HEK293 (cell line): ENCODE measurements at regions not wholly inside any gene's neighbourhood (a gene's known extent, or its start where the extent isn't known, plus 50 kb on each side); places are given as distances from the start of the nearest gene placed in this dataset.

Experiments used
- CTCF ChIA-PET: fragments of 350-600 bp; formaldehyde crosslinking; extraction: SDS; loops from one replicate; lab custom pipeline; 2021; ENCODE audit warnings: antibody characterized with exemption; lab: Yijun Ruan, JAX
- POLR2A ChIA-PET: fragments of 300-600 bp; formaldehyde crosslinking; extraction: SDS; loops from one replicate; lab custom pipeline; 2020; ENCODE audit warnings: antibody characterized with exemption, inconsistent platforms; lab: Yijun Ruan, JAX
- H3K27ac ChIP-seq: fragments of 200-500 bp; sonication (Bioruptor generic); 2 replicates; pipeline ENCODE4 v1.5.1; 2014; ENCODE audit warnings: low read depth, low read length, control low read depth, inconsistent platforms; ENCODE audit errors: extremely low read depth
- H3K36me3 ChIP-seq, 2 experiments: fragments of 200-500 bp in 1 of 2; sonication (Bioruptor generic) in 1 of 2; 1 replicate in 1 of 2; 2 replicates in 1 of 2; pipeline ENCODE4 v1.5.1; 2014 to 2017; ENCODE audit warnings: inconsistent platforms in 2 of 2, low read length in 2 of 2; ENCODE audit not compliant: control insufficient read depth in 2 of 2, insufficient read depth in 1 of 2
- H3K4me1 ChIP-seq: fragments of 200-500 bp; sonication (Bioruptor generic); 2 replicates; pipeline ENCODE4 v1.5.1; 2014; ENCODE audit warnings: mild to moderate bottlenecking, low read length, inconsistent platforms; ENCODE audit not compliant: control insufficient read depth, insufficient read depth
- H3K4me3 ChIP-seq: 2 replicates; pipeline ENCODE4 v1.5.1; 2011; ENCODE audit warnings: low read depth, mild to moderate bottlenecking, control low read depth, low read length, moderate library complexity
- H3K9me3 ChIP-seq: fragments of 200-500 bp; sonication (Bioruptor generic); 2 replicates; pipeline ENCODE4 v1.5.1; 2014; ENCODE audit warnings: low read depth, low read length, inconsistent platforms; ENCODE audit not compliant: control insufficient read depth, insufficient read depth
- GLI2 ChIP-seq: fragments of 450-650 bp; formaldehyde crosslinking; IDR thresholded peaks from 2 replicates; pipeline ENCODE4; 2017; ENCODE audit warnings: missing biosample characterization, missing genetic modification characterization, low read depth, borderline replicate concordance
- KLF1 ChIP-seq: fragments of 450-650 bp; formaldehyde crosslinking; IDR thresholded peaks from 2 replicates; pipeline ENCODE4 v1.5.1; 2016; ENCODE audit warnings: missing biosample characterization, missing genetic modification characterization
- PRDM1 ChIP-seq: fragments of 450-650 bp; formaldehyde crosslinking; IDR thresholded peaks from 2 replicates; pipeline ENCODE4; 2016; ENCODE audit warnings: missing biosample characterization, missing genetic modification characterization
- RBAK ChIP-seq: fragments of 450-650 bp; formaldehyde crosslinking; IDR thresholded peaks from 2 replicates; pipeline ENCODE4 v1.5.1; 2016; ENCODE audit warnings: missing biosample characterization, missing genetic modification characterization
- REPIN1 ChIP-seq: fragments of 450-650 bp; formaldehyde crosslinking; IDR thresholded peaks from 2 replicates; pipeline ENCODE4 v1.5.1; 2017; ENCODE audit warnings: missing biosample characterization, missing genetic modification characterization, low read depth
- SALL2 ChIP-seq: fragments of 450-650 bp; formaldehyde crosslinking; IDR thresholded peaks from 2 replicates; pipeline ENCODE4 v1.5.0; 2017; ENCODE audit warnings: missing biosample characterization, mild to moderate bottlenecking, missing genetic modification characterization, borderline replicate concordance
- SETDB1 ChIP-seq: IDR thresholded peaks from one replicate; pipeline ENCODE4 v1.6.1; 2017; ENCODE audit warnings: mild to moderate bottlenecking, low read length, moderate library complexity, mixed read lengths; ENCODE audit not compliant: insufficient read length
- ZNF132 ChIP-seq: fragments of 450-650 bp; formaldehyde crosslinking; IDR thresholded peaks from 2 replicates; pipeline ENCODE4 v1.5.1; 2017; ENCODE audit warnings: missing biosample characterization, missing genetic modification characterization, borderline replicate concordance
- ZNF146 ChIP-seq: fragments of 450-650 bp; formaldehyde crosslinking; IDR thresholded peaks from 2 replicates; pipeline ENCODE4 v1.5.1; 2016; ENCODE audit warnings: missing biosample characterization, missing genetic modification characterization
- ZNF157 ChIP-seq: fragments of 450-650 bp; formaldehyde crosslinking; IDR thresholded peaks from 2 replicates; pipeline ENCODE4 v1.5.1; 2016; ENCODE audit warnings: missing biosample characterization, missing genetic modification characterization
- ZNF214 ChIP-seq: fragments of 450-650 bp; formaldehyde crosslinking; IDR thresholded peaks from 2 replicates; pipeline ENCODE4 v1.5.1; 2017; ENCODE audit warnings: missing biosample characterization, mild to moderate bottlenecking, missing genetic modification characterization, borderline replicate concordance
- ZNF302 ChIP-seq: fragments of 450-650 bp; formaldehyde crosslinking; IDR thresholded peaks from 2 replicates; pipeline ENCODE4 v1.5.1; 2016; ENCODE audit warnings: missing biosample characterization, missing genetic modification characterization, low read depth
- ZNF335 ChIP-seq: fragments of 450-650 bp; formaldehyde crosslinking; conservative IDR thresholded peaks from 2 replicates; pipeline ENCODE4 v1.5.1; 2016; ENCODE audit warnings: missing biosample characterization, missing genetic modification characterization
- ZNF501 ChIP-seq: fragments of 450-650 bp; formaldehyde crosslinking; IDR thresholded peaks from 2 replicates; pipeline ENCODE4 v1.5.1; 2016; ENCODE audit warnings: missing biosample characterization, missing genetic modification characterization
- ZNF544 ChIP-seq: fragments of 450-650 bp; formaldehyde crosslinking; IDR thresholded peaks from 2 replicates; pipeline ENCODE4 v1.5.0; 2017; ENCODE audit warnings: missing biosample characterization, missing genetic modification characterization
- ZNF843 ChIP-seq: fragments of 450-650 bp; formaldehyde crosslinking; IDR thresholded peaks from 2 replicates; pipeline ENCODE4 v1.5.1; 2016; ENCODE audit warnings: missing biosample characterization, missing genetic modification characterization
- TF ChIP-seq, protein P1 (sequence below): fragments of 450-650 bp; formaldehyde crosslinking; IDR thresholded peaks from 2 replicates; pipeline ENCODE4 v1.5.1; 2017; ENCODE audit warnings: missing biosample characterization, missing genetic modification characterization
- TF ChIP-seq, protein P2 (sequence below): fragments of 450-650 bp; formaldehyde crosslinking; IDR thresholded peaks from 2 replicates; pipeline ENCODE4 v1.5.1; 2016; ENCODE audit warnings: missing biosample characterization, missing genetic modification characterization
- TF ChIP-seq, protein P3 (sequence below): fragments of 450-650 bp; formaldehyde crosslinking; IDR thresholded peaks from 2 replicates; pipeline ENCODE4 v1.5.1; 2016; ENCODE audit warnings: missing biosample characterization, missing genetic modification characterization
- TF ChIP-seq, protein P4 (sequence below): fragments of 450-650 bp; formaldehyde crosslinking; IDR thresholded peaks from 2 replicates; pipeline ENCODE4 v1.5.1; 2016; ENCODE audit warnings: missing biosample characterization, missing genetic modification characterization

DNA sequence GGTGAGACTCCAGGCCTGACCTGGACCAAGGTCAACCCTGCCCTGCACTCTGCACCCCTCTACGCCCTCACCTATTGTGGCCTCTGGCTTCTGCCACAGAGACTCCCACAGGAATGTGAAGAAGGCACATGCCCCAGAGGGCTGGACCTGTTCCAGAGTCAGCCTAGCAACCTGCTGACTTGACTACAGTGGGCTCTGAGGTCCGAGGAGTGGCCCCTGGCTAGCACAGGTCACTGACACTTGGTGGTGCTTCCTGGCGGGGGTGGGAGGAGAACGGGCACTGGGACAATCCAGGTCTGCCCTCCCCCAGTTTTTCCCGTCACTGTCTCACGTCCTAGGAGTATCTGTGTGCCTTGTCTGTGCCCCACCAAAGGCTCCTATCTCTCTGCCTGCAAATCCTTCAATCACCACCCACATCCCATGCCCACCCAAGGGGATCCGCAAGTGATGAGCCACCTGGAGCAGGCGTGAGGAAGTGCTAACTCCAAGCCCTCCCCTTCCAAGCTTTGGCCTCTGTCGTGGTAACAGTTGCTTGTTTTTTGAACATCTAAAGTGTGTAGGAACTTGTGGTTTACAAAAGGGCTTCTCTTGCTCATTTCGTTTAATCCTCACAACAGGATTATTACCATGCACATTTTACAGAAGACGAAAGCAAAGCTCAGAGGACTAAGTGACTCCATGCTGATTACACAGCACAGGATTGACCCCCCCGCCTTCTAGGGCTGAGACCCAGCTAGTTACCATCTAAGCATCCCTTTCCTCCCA is 86.2 kb downstream of the MCFD2 start:
- TF ChIP-seq ZNF132 (tag by site-specific recombination) (no peak), ZNF843 (no peak), ZNF335 (tag by site-specific recombination) (no peak), ZNF544 (tag by site-specific recombination) (no peak), ZNF146 (no peak), SALL2 (no peak), ZNF214 (tag by site-specific recombination) (no peak), GLI2 (tag by site-specific recombination) (no peak), ZNF302 (tag by site-specific recombination) (no peak), ZNF501 (tag by site-specific recombination) (no peak), RBAK (tag by site-specific recombination) (no peak), KLF1 (tag by site-specific recombination) (no peak), REPIN1 (tag by site-specific recombination) (no peak), SETDB1 (no peak), PRDM1 (tag by site-specific recombination) (no peak), ZNF157 (tag by site-specific recombination) (no peak)
- TF ChIP-seq, protein P1, sequence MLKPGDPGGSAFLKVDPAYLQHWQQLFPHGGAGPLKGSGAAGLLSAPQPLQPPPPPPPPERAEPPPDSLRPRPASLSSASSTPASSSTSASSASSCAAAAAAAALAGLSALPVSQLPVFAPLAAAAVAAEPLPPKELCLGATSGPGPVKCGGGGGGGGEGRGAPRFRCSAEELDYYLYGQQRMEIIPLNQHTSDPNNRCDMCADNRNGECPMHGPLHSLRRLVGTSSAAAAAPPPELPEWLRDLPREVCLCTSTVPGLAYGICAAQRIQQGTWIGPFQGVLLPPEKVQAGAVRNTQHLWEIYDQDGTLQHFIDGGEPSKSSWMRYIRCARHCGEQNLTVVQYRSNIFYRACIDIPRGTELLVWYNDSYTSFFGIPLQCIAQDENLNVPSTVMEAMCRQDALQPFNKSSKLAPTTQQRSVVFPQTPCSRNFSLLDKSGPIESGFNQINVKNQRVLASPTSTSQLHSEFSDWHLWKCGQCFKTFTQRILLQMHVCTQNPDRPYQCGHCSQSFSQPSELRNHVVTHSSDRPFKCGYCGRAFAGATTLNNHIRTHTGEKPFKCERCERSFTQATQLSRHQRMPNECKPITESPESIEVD (tag by site-specific recombination): no peak
- TF ChIP-seq, protein P2, sequence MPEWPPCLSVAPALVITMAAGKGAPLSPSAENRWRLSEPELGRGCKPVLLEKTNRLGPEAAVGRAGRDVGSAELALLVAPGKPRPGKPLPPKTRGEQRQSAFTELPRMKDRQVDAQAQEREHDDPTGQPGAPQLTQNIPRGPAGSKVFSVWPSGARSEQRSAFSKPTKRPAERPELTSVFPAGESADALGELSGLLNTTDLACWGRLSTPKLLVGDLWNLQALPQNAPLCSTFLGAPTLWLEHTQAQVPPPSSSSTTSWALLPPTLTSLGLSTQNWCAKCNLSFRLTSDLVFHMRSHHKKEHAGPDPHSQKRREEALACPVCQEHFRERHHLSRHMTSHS (tag by site-specific recombination): no peak
- TF ChIP-seq, protein P3, sequence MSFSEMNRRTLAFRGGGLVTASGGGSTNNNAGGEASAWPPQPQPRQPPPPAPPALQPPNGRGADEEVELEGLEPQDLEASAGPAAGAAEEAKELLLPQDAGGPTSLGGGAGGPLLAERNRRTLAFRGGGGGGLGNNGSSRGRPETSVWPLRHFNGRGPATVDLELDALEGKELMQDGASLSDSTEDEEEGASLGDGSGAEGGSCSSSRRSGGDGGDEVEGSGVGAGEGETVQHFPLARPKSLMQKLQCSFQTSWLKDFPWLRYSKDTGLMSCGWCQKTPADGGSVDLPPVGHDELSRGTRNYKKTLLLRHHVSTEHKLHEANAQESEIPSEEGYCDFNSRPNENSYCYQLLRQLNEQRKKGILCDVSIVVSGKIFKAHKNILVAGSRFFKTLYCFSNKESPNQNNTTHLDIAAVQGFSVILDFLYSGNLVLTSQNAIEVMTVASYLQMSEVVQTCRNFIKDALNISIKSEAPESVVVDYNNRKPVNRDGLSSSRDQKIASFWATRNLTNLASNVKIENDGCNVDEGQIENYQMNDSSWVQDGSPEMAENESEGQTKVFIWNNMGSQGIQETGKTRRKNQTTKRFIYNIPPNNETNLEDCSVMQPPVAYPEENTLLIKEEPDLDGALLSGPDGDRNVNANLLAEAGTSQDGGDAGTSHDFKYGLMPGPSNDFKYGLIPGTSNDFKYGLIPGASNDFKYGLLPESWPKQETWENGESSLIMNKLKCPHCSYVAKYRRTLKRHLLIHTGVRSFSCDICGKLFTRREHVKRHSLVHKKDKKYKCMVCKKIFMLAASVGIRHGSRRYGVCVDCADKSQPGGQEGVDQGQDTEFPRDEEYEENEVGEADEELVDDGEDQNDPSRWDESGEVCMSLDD (tag by site-specific recombination): no peak
- TF ChIP-seq, protein P4, sequence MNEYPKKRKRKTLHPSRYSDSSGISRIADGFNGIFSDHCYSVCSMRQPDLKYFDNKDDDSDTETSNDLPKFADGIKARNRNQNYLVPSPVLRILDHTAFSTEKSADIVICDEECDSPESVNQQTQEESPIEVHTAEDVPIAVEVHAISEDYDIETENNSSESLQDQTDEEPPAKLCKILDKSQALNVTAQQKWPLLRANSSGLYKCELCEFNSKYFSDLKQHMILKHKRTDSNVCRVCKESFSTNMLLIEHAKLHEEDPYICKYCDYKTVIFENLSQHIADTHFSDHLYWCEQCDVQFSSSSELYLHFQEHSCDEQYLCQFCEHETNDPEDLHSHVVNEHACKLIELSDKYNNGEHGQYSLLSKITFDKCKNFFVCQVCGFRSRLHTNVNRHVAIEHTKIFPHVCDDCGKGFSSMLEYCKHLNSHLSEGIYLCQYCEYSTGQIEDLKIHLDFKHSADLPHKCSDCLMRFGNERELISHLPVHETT (tag by site-specific recombination): no peak
- no peaks in the 10 kb centered on the region for H3K4me1 ChIP-seq
- ChIA-PET POLR2A (no interaction called here), CTCF (no interaction called here)
- no peak overlapping the region for H3K27ac ChIP-seq
- H3K9me3 ChIP-seq: no peaks in the 10 kb centered on the region
- H3K36me3 ChIP-seq: no peaks in the 10 kb centered on the region
- H3K4me3 ChIP-seq: no peak overlapping the region
